ENCODE measurements at regions not wholly inside any gene's neighbourhood (a gene's known extent, or its start where the extent isn't known, plus 50 kb on each side); places are given as distances from the start of the nearest gene placed in this dataset.

GRCh38 chr2:12167525-12168317 lies 421.3 kb downstream of the LPIN1 start:
- no peaks in the 10 kb centered on the region for H3K4me1 ChIP-seq
- H3K27ac ChIP-seq = no peak overlapping the region
- ATAC-seq = no peak
- H3K27me3 ChIP-seq = no peaks in the 10 kb centered on the region
- H3K9me3 ChIP-seq = no peaks in the 10 kb centered on the region
- TF ChIP-seq CTCF (IDR thresholded peaks at IDR 0.05) (no peak), POLR2A (IDR thresholded peaks at IDR 0.05) (no peak)
- no peaks in the 10 kb centered on the region for H3K36me3 ChIP-seq
- intact Hi-C loops (cut with DNase I) = no loop called here
- WGBS (ENCODE audit: insufficient coverage, low coverage, low lambda C conversion rate, missing lambda C conversion rate) = 89% methylated on average over 7 of the region's 13 CpGs
- H3K4me3 ChIP-seq = no peak overlapping the region
- DNase-seq = no peak

GRCh38 chr2:12168354-12168753 lies 421.9 kb downstream of the LPIN1 start:
- intact Hi-C loops (cut with DNase I) = no loop called here
- Histone ChIP-seq H3K4me3 (no peak overlapping the region), H3K27me3 (no peaks in the 10 kb centered on the region), H3K27ac (peak overlapping the region in 1 of 3 donors; percentile 26), H3K36me3 (no peaks in the 10 kb centered on the region), H3K9me3 (no peaks in the 10 kb centered on the region), H3K4me1 (no peaks in the 10 kb centered on the region)
- DNase-seq (no peak), ATAC-seq (no peak)
- no peak for TF ChIP-seq CTCF (IDR thresholded peaks at IDR 0.05)
- no peak for TF ChIP-seq POLR2A (IDR thresholded peaks at IDR 0.05)
- 83% methylated on average over 5 of the region's 6 CpGs for WGBS (ENCODE audit: insufficient coverage, low coverage, low lambda C conversion rate, missing lambda C conversion rate)

- peak overlapping the region in 2 of 3 donors; percentile 40 to 62 for H3K27ac ChIP-seq
- no peak overlapping the region for H3K4me3 ChIP-seq
- TF ChIP-seq POLR2A (IDR thresholded peaks at IDR 0.05) = no peak
- TF ChIP-seq CTCF (IDR thresholded peaks at IDR 0.05) = peak in 1 of 4 donors; percentile 7
- intact Hi-C loops (cut with DNase I) = no loop called here
- no peaks in the 10 kb centered on the region for H3K36me3 ChIP-seq
- H3K27me3 ChIP-seq = no peaks in the 10 kb centered on the region
- no peaks in the 10 kb centered on the region for H3K4me1 ChIP-seq
- ATAC-seq (peak; percentile 58 to 82 (median 76)), DNase-seq (no peak)
- no peaks in the 10 kb centered on the region for H3K9me3 ChIP-seq
- 58% methylated on average over 4 of the region's 4 CpGs for WGBS (ENCODE audit: insufficient coverage, low coverage, low lambda C conversion rate, missing lambda C conversion rate)
These were observed 422.5 kb downstream of the LPIN1 start for GRCh38 chr2:12168791-12169388.

- Histone ChIP-seq H3K4me3 (no peak overlapping the region), H3K4me1 (no peaks in the 10 kb centered on the region), H3K27me3 (no peaks in the 10 kb centered on the region), H3K9me3 (no peaks in the 10 kb centered on the region), H3K27ac (peak overlapping the region in 2 of 3 donors; percentile 40 to 62), H3K36me3 (no peaks in the 10 kb centered on the region)
- intact Hi-C loops (cut with DNase I) = no loop called here
- TF ChIP-seq POLR2A (IDR thresholded peaks at IDR 0.05) (no peak), CTCF (IDR thresholded peaks at IDR 0.05) (no peak)
- peak; percentile 56 to 81 (median 70) for ATAC-seq
- peak in 1 of 3 donors; percentile 70 for DNase-seq
- WGBS (ENCODE audit: insufficient coverage, low coverage, low lambda C conversion rate, missing lambda C conversion rate) = 30% methylated on average over 6 of the region's 6 CpGs
These were observed 423.3 kb downstream of the LPIN1 start for GRCh38 chr2:12169721-12170120.

Measured in right lobe of liver (tissue), 6 donors.